NCI-H2107 treated with DMSO at 0.1 percent for 48 hours (cell line): ENCODE measurements at regions not wholly inside any gene's neighbourhood (a gene's known extent, or its start where the extent isn't known, plus 50 kb on each side); places are given as distances from the start of the nearest gene placed in this dataset.

ENCODE experiments used
- DNase-seq: peaks from one replicate; lab custom pipeline; 2025; ENCODE audit not compliant: unreplicated experiment; lab: John Stamatoyannopoulos, UW

- no peak for DNase-seq
Observed at GRCh38 chr2:161004379-161004778, 155.8 kb upstream of the TANK start.

- DNase-seq = no peak
Observed at GRCh38 chr2:161005170-161005569, 155.1 kb upstream of the TANK start.

- no peak for DNase-seq
Observed at GRCh38 chr2:161008311-161008710, 151.9 kb upstream of the TANK start.

GRCh38 chr2:161010503-161011015 lies 149.7 kb upstream of the TANK start:
- no peak for DNase-seq

- no peak for DNase-seq
Observed at GRCh38 chr2:161017780-161018470, 142.3 kb upstream of the TANK start.

- DNase-seq = no peak
Observed at GRCh38 chr2:161019311-161019710, 140.9 kb upstream of the TANK start.

GRCh38 chr2:161020437-161020836 lies 139.8 kb upstream of the TANK start:
- no peak for DNase-seq

GRCh38 chr2:161028581-161028980 lies 131.6 kb upstream of the TANK start:
- no peak for DNase-seq

GRCh38 chr2:161029321-161029720 lies 130.9 kb upstream of the TANK start:
- no peak for DNase-seq

- DNase-seq = no peak
Observed at GRCh38 chr2:161030260-161031063, 129.8 kb upstream of the TANK start.

- no peak for DNase-seq
Observed at GRCh38 chr2:161031511-161031910, 128.7 kb upstream of the TANK start.

GRCh38 chr2:161032635-161033034 lies 127.6 kb upstream of the TANK start:
- no peak for DNase-seq

- DNase-seq = no peak
Observed at GRCh38 chr2:161033059-161033660, 127.1 kb upstream of the TANK start.

GRCh38 chr2:161036926-161037325 lies 123.3 kb upstream of the TANK start:
- no peak for DNase-seq

- no peak for DNase-seq
Observed at GRCh38 chr2:161039071-161039470, 121.2 kb upstream of the TANK start.

GRCh38 chr2:161041356-161041755 lies 118.9 kb upstream of the TANK start:
- no peak for DNase-seq

- no peak for DNase-seq
Observed at GRCh38 chr2:161042990-161043625, 117.1 kb upstream of the TANK start.

- DNase-seq = no peak
Observed at GRCh38 chr2:161044095-161044865, 115.9 kb upstream of the TANK start.

- DNase-seq = no peak
Observed at GRCh38 chr2:161044921-161045320, 115.3 kb upstream of the TANK start.

GRCh38 chr2:161045726-161046125 lies 114.5 kb upstream of the TANK start:
- DNase-seq = no peak

GRCh38 chr2:161046876-161047275 lies 113.4 kb upstream of the TANK start:
- no peak for DNase-seq
